GM23338 (cell line): ENCODE measurements at regions not wholly inside any gene's neighbourhood (a gene's known extent, or its start where the extent isn't known, plus 50 kb on each side); places are given as distances from the start of the nearest gene placed in this dataset.

Experiments
- ATAC-seq: fragments of 200-7000 bp; cut with Tn5 transposase; 3 replicates; pipeline ENCODE4 v1.9.1; 2020
- DNase-seq: peaks from one replicate; pipeline ENCODE4 v3.0.0-alpha.2; 2015; ENCODE audit warnings: low spot score
- H2AFZ ChIP-seq: fragments of 200-600 bp; sonication (generic); 2 replicates; pipeline ENCODE4 v1.8.0; 2016; ENCODE audit warnings: antibody characterized with exemption, mild to moderate bottlenecking, moderate library complexity
- H3F3A ChIP-seq: fragments of 200-600 bp; sonication (generic); replicated peaks from 2 replicates; pipeline ENCODE4 v1.8.0; 2017; ENCODE audit warnings: antibody characterized with exemption, mixed run types, low read depth
- H3K27ac ChIP-seq: fragments of 200-600 bp; sonication (generic); 2 replicates; pipeline ENCODE4 v1.6.1; 2016; ENCODE audit warnings: low read depth
- H3K27me3 ChIP-seq: fragments of 200-600 bp; sonication (generic); 2 replicates; pipeline ENCODE4 v1.8.0; 2016; ENCODE audit warnings: mild to moderate bottlenecking, mixed run types, moderate library complexity; ENCODE audit not compliant: insufficient read depth
- H3K36me3 ChIP-seq: fragments of 200-600 bp; sonication (generic); 2 replicates; pipeline ENCODE4 v1.8.0; 2016; ENCODE audit warnings: mild to moderate bottlenecking; ENCODE audit not compliant: insufficient read depth
- H3K4me1 ChIP-seq: fragments of 200-600 bp; sonication (generic); 2 replicates; pipeline ENCODE4 v1.8.0; 2016; ENCODE audit warnings: mild to moderate bottlenecking, moderate library complexity; ENCODE audit not compliant: insufficient read depth
- H3K4me2 ChIP-seq: fragments of 200-600 bp; sonication (generic); 2 replicates; pipeline ENCODE4 v1.7.1; 2017; ENCODE audit warnings: mixed run types
- H3K4me3 ChIP-seq: fragments of 200-600 bp; sonication (generic); 2 replicates; pipeline ENCODE4 v1.6.1; 2016; ENCODE audit warnings: mixed run types
- H3K79me2 ChIP-seq: fragments of 200-600 bp; sonication (generic); replicated peaks from 2 replicates; pipeline ENCODE4 v1.8.0; 2017; ENCODE audit warnings: mild to moderate bottlenecking; ENCODE audit not compliant: insufficient read depth
- H3K9me2 ChIP-seq: fragments of 200-600 bp; sonication (generic); 2 replicates; pipeline ENCODE4 v1.8.0; 2017; ENCODE audit not compliant: insufficient read depth
- H4K20me1 ChIP-seq: fragments of 200-600 bp; sonication (generic); replicated peaks from 2 replicates; pipeline ENCODE4 v1.8.0; 2017; ENCODE audit warnings: mild to moderate bottlenecking; ENCODE audit not compliant: insufficient read depth
- H3K27ac Mint-ChIP-seq: 2 replicates; pipeline ENCODE4 v1.8.0; 2020; ENCODE audit warnings: inconsistent platforms, mild to moderate bottlenecking, moderate library complexity, mixed read lengths
- H3K27me3 Mint-ChIP-seq: 3 replicates; pipeline ENCODE4 v1.8.0; 2022; ENCODE audit warnings: low read depth, mild to moderate bottlenecking, moderate library complexity, mixed read lengths, inconsistent platforms; ENCODE audit not compliant: insufficient read depth, poor library complexity
- H3K36me3 Mint-ChIP-seq: 3 replicates; pipeline ENCODE4 v1.8.0; 2021; ENCODE audit warnings: low read depth, mild to moderate bottlenecking, inconsistent platforms, moderate library complexity, mixed read lengths
- H3K4me1 Mint-ChIP-seq: 3 replicates; pipeline ENCODE4 v1.8.0; 2020; ENCODE audit warnings: mild to moderate bottlenecking, inconsistent platforms, mixed read lengths
- H3K4me3 Mint-ChIP-seq: 3 replicates; pipeline ENCODE4 v1.8.0; 2021; ENCODE audit warnings: moderate library complexity, mild to moderate bottlenecking, inconsistent platforms, mixed read lengths
- H3K9me3 Mint-ChIP-seq: 3 replicates; pipeline ENCODE4 v1.8.0; 2020; ENCODE audit warnings: moderate library complexity, mild to moderate bottlenecking, inconsistent platforms, mixed read lengths
- CREB1 ChIP-seq: fragments of 250-450 bp; sonication (Bioruptor Pico); IDR thresholded peaks from 2 replicates; pipeline ENCODE4 v1.5.0; 2020; ENCODE audit warnings: low read depth, mild to moderate bottlenecking, moderate library complexity
- CTCF ChIP-seq, 2 experiments: fragments of 200-600 bp in 1 of 2; sonication (generic) in 1 of 2; conservative IDR thresholded peaks; 2 replicates each; pipeline versions ENCODE4 v1.5.1 to v1.6.1; 2016 to 2017; ENCODE audit warnings: antibody characterized with exemption in 2 of 2, low read depth in 2 of 2, mild to moderate bottlenecking in 2 of 2, moderate library complexity in 1 of 2
- ETS1 ChIP-seq: IDR thresholded peaks from 2 replicates; pipeline ENCODE4 v1.6.1; 2016; ENCODE audit warnings: antibody characterized with exemption
- EZH2 ChIP-seq: fragments of 200-600 bp; sonication (generic); IDR thresholded peaks from one replicate; pipeline ENCODE4 v1.8.0; 2017; ENCODE audit warnings: antibody characterized with exemption, mild to moderate bottlenecking, low read depth; ENCODE audit not compliant: unreplicated experiment
- EZH2phosphoT487 ChIP-seq: fragments of 200-600 bp; sonication (generic); IDR thresholded peaks from one replicate; pipeline ENCODE4 v1.8.1; 2018; ENCODE audit warnings: antibody characterized with exemption; ENCODE audit not compliant: unreplicated experiment
- JUNB ChIP-seq: IDR thresholded peaks from one replicate; pipeline ENCODE4 v1.6.1; 2016; ENCODE audit warnings: antibody characterized with exemption; ENCODE audit not compliant: unreplicated experiment
- NANOG ChIP-seq: IDR thresholded peaks from 2 replicates; pipeline ENCODE4 v1.6.1; 2016; ENCODE audit warnings: antibody characterized with exemption, borderline replicate concordance
- POLR2AphosphoS5 ChIP-seq: IDR thresholded peaks from 2 replicates; pipeline ENCODE4 v1.6.1; 2016; ENCODE audit warnings: antibody characterized with exemption, low read depth
- REST ChIP-seq: IDR thresholded peaks from one replicate; pipeline ENCODE4 v1.6.1; 2018; ENCODE audit warnings: antibody characterized with exemption; ENCODE audit not compliant: unreplicated experiment
- STAT1 ChIP-seq: IDR thresholded peaks from one replicate; pipeline ENCODE4 v1.6.1; 2016; ENCODE audit warnings: antibody characterized with exemption; ENCODE audit not compliant: unreplicated experiment
- ZNF114 ChIP-seq: fragments of 250-450 bp; sonication (Bioruptor Pico); IDR thresholded peaks from 2 replicates; pipeline ENCODE4 v1.5.0; 2020; ENCODE audit warnings: mild to moderate bottlenecking, moderate library complexity
- ZNF331 ChIP-seq: fragments of 250-450 bp; sonication (Bioruptor Pico); IDR thresholded peaks from 2 replicates; pipeline ENCODE4 v1.5.0; 2020; ENCODE audit warnings: low read depth, mild to moderate bottlenecking, moderate library complexity
- ZNF462 ChIP-seq: fragments of 250-450 bp; sonication (Bioruptor Pico); IDR thresholded peaks from 2 replicates; pipeline ENCODE4 v1.5.0; 2020; ENCODE audit warnings: mild to moderate bottlenecking, moderate library complexity

DNA sequence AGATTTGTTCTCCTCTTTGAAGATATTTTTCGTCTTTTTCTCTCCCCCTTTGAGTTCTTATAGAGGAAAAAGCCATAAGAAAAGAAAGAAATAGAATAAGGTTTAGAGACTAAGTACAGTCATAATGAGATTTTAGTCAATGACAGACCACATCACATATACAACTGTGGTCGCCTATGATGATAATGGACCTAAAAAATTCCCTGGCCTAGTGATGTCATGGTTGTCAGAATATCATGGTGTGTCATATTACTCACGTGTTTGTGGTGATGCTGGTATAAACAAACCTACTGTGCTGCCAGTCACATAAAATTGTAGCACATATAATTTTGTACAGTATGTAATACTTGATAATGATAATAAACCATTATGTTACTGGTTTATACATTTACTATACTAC, 1096.1 kb downstream of the OLFM4 start:
- Histone ChIP-seq H3K9me2 (no peaks in the 10 kb centered on the region), H3K4me3 (no peak overlapping the region), H3K4me2 (no peak overlapping the region), H3K4me1 (peaks cover 11% of the 10 kb centered on the region; the same call in 1 of the 2 replicates), H3K36me3 (no peaks in the 10 kb centered on the region), H2AFZ (no peak overlapping the region), H3K27me3 (no peaks in the 10 kb centered on the region), H4K20me1 (no peaks in the 10 kb centered on the region), H3F3A (no peaks in the 10 kb centered on the region), H3K27ac (no peak overlapping the region), H3K79me2 (no peaks in the 10 kb centered on the region)
- Mint-ChIP-seq H3K9me3 (no peaks in the 10 kb centered on the region; the same call in 1 of the 3 replicates), H3K27me3 (no peaks in the 10 kb centered on the region), H3K4me3 (no peak overlapping the region), H3K27ac (no peak overlapping the region), H3K4me1 (peaks cover 15% of the 10 kb centered on the region), H3K36me3 (peaks cover 26% of the 10 kb centered on the region)
- ATAC-seq: no peak
- DNase-seq: no peak
- TF ChIP-seq REST (no peak), EZH2phosphoT487 (no peak), ETS1 (no peak), ZNF114 (CRISPR knock-in tag) (no peak), NANOG (no peak), EZH2 (no peak), ZNF462 (no peak), ZNF331 (CRISPR knock-in tag) (no peak), CTCF (conservative IDR thresholded peaks at IDR 0.05; ENCODE audit: low read depth in 2 of 2) (no peak), JUNB (no peak), STAT1 (no peak), POLR2AphosphoS5 (no peak), CREB1 (CRISPR knock-in tag) (no peak)
